GM21619 (cell line): ENCODE measurements at regions not wholly inside any gene's neighbourhood (a gene's known extent, or its start where the extent isn't known, plus 50 kb on each side); places are given as distances from the start of the nearest gene placed in this dataset.

Experiments
- ATAC-seq: cut with Tn5 transposase; IDR thresholded peaks from one replicate; pipeline ENCODE4 v1.9.1; 2021; ENCODE audit not compliant: unreplicated experiment

GRCh38 chr5:68528821-68529273 lies 313.3 kb downstream of the PIK3R1 start:
- ATAC-seq: no peak

GRCh38 chr5:68529581-68529980 lies 314.0 kb downstream of the PIK3R1 start:
- ATAC-seq: no peak

GRCh38 chr5:68531970-68532369 lies 316.4 kb downstream of the PIK3R1 start:
- no peak for ATAC-seq

- ATAC-seq: no peak
These were observed 317.5 kb downstream of the PIK3R1 start for GRCh38 chr5:68533051-68533450.

GRCh38 chr5:68533571-68534084 lies 318.1 kb downstream of the PIK3R1 start:
- ATAC-seq: no peak

GRCh38 chr5:68534131-68534940 lies 318.8 kb downstream of the PIK3R1 start:
- no peak for ATAC-seq

- no peak for ATAC-seq
These were observed 319.5 kb downstream of the PIK3R1 start for GRCh38 chr5:68534956-68535520.

- ATAC-seq: no peak
These were observed 323.4 kb downstream of the PIK3R1 start for GRCh38 chr5:68538814-68539420.

GRCh38 chr5:68540798-68541590 lies 325.4 kb downstream of the PIK3R1 start:
- ATAC-seq: no peak

- ATAC-seq: no peak
These were observed 326.7 kb downstream of the PIK3R1 start for GRCh38 chr5:68542207-68542606.

- no peak for ATAC-seq
These were observed 327.7 kb downstream of the PIK3R1 start for GRCh38 chr5:68543212-68543611.

GRCh38 chr5:68544091-68544647 lies 328.6 kb downstream of the PIK3R1 start:
- no peak for ATAC-seq

- ATAC-seq: no peak
These were observed 329.3 kb downstream of the PIK3R1 start for GRCh38 chr5:68544648-68545552.

GRCh38 chr5:68545636-68546295 lies 330.2 kb downstream of the PIK3R1 start:
- no peak for ATAC-seq

- no peak for ATAC-seq
These were observed 331.5 kb downstream of the PIK3R1 start for GRCh38 chr5:68547056-68547455.

- ATAC-seq: no peak
These were observed 332.1 kb downstream of the PIK3R1 start for GRCh38 chr5:68547622-68548021.

- no peak for ATAC-seq
These were observed 333.6 kb downstream of the PIK3R1 start for GRCh38 chr5:68548959-68549676.

GRCh38 chr5:68550015-68550414 lies 334.5 kb downstream of the PIK3R1 start:
- ATAC-seq: no peak

- no peak for ATAC-seq
These were observed 335.9 kb downstream of the PIK3R1 start for GRCh38 chr5:68551436-68551835.
